ENCODE measurements at regions not wholly inside any gene's neighbourhood (a gene's known extent, or its start where the extent isn't known, plus 50 kb on each side); places are given as distances from the start of the nearest gene placed in this dataset.

DNA sequence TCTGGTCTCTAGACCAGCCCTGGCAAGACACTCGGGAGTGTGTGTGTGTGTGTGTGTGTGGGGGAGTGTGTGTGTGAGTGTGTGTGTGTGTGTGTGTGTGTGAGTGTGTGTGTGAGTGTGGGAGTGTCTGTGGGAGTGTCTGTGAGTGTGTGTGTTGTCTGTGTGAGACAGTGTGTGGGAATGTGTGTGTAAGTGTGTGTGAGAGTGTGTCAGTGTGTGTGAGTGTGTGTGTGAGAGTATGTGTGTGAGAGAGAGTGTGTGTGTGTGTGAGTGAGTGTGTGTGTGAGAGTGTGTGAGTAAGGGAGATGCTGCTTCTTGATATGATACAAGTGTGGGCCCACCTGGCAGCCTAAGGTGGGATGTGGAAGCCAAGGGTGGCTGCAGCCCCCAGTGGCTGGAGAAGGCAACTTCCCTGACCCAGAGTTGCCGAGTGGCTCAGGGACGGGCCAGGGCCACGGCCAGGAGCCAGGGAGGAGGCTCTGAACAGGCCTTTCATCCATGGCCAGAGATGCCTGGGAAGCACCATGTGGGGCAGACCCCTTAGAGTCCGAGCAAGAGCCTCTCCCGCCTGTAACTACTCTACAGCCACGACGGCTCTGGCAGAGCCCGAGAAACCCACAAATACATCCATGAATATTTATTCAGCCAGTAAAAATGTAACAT, 159.3 kb upstream of the MYCN start:
- Histone ChIP-seq H3K4me2 (ENCODE audit: low read length) (no peak overlapping the region), H3K9me3 (ENCODE audit: insufficient read depth, low read depth, low read length) (no peaks in the 10 kb centered on the region), H3K23ac (ENCODE audit: low read length) (no peak overlapping the region), H4K91ac (ENCODE audit: low read depth, low read length) (no peak overlapping the region), H2BK120ac (ENCODE audit: insufficient read depth, low read length, poor library complexity) (no peak overlapping the region), H3K27me3 (ENCODE audit: insufficient read depth, low read length) (no peaks in the 10 kb centered on the region), H3K9ac (ENCODE audit: low read length) (no peak overlapping the region), H3K4me1 (ENCODE audit: control insufficient read depth in 1 of 2, insufficient read depth in 2 of 2, low read length in 2 of 2) (no peaks in the 10 kb centered on the region), H4K8ac (ENCODE audit: low read depth, low read length) (no peak overlapping the region), H2BK5ac (ENCODE audit: low read depth, low read length, poor library complexity) (no peak overlapping the region), H3K14ac (ENCODE audit: low read length) (no peak overlapping the region), H3K79me2 (ENCODE audit: control insufficient read depth, insufficient read depth, low read length, poor library complexity) (no peaks in the 10 kb centered on the region), H3K4me3 (ENCODE audit: low read depth, low read length) (no peak overlapping the region), H3K36me3 (ENCODE audit: control insufficient read depth in 1 of 2, insufficient read depth in 2 of 2, low read length in 2 of 2) (no peaks in the 10 kb centered on the region), H2AFZ (ENCODE audit: insufficient read depth, low read length, poor library complexity) (no peak overlapping the region), H3K4ac (ENCODE audit: low read depth, low read length) (no peak overlapping the region), H4K12ac (ENCODE audit: low read depth, low read length) (no peak overlapping the region), H3K79me1 (ENCODE audit: low read length) (no peaks in the 10 kb centered on the region), H3K27ac (ENCODE audit: low read depth, low read length) (no peak overlapping the region), H3K18ac (ENCODE audit: low read length) (no peak overlapping the region), H2BK12ac (ENCODE audit: low read length) (no peak overlapping the region), H2AK5ac (ENCODE audit: low read length) (no peak overlapping the region)
- no CpG with 5 or more reads among the region's 9 CpGs for WGBS (ENCODE audit: extremely low coverage, insufficient coverage, insufficient read length)
- DNase-seq: no peak

- H3K9me3 ChIP-seq (ENCODE audit: insufficient read depth, low read depth, low read length): no peaks in the 10 kb centered on the region
- no peak overlapping the region for H3K4ac ChIP-seq (ENCODE audit: low read depth, low read length)
- no peak for DNase-seq
- no peak overlapping the region for H3K14ac ChIP-seq (ENCODE audit: low read length)
- no peaks in the 10 kb centered on the region for H3K79me1 ChIP-seq (ENCODE audit: low read length)
- H2AK5ac ChIP-seq (ENCODE audit: low read length): no peak overlapping the region
- no peaks in the 10 kb centered on the region for H3K4me1 ChIP-seq (ENCODE audit: control insufficient read depth in 1 of 2, insufficient read depth in 2 of 2, low read length in 2 of 2)
- H3K27ac ChIP-seq (ENCODE audit: low read depth, low read length): no peak overlapping the region
- H3K18ac ChIP-seq (ENCODE audit: low read length): no peak overlapping the region
- no peaks in the 10 kb centered on the region for H3K36me3 ChIP-seq (ENCODE audit: control insufficient read depth in 1 of 2, insufficient read depth in 2 of 2, low read length in 2 of 2)
- no peak overlapping the region for H2BK5ac ChIP-seq (ENCODE audit: low read depth, low read length, poor library complexity)
- no peak overlapping the region for H3K23ac ChIP-seq (ENCODE audit: low read length)
- no peak overlapping the region for H3K9ac ChIP-seq (ENCODE audit: low read length)
- H4K91ac ChIP-seq (ENCODE audit: low read depth, low read length): no peak overlapping the region
- H3K4me3 ChIP-seq (ENCODE audit: low read depth, low read length): no peak overlapping the region
- WGBS (ENCODE audit: extremely low coverage, insufficient coverage, insufficient read length): no CpG with 5 or more reads among the region's 16 CpGs
- H2BK12ac ChIP-seq (ENCODE audit: low read length): no peak overlapping the region
- no peak overlapping the region for H4K8ac ChIP-seq (ENCODE audit: low read depth, low read length)
- no peak overlapping the region for H4K12ac ChIP-seq (ENCODE audit: low read depth, low read length)
- no peaks in the 10 kb centered on the region for H3K79me2 ChIP-seq (ENCODE audit: control insufficient read depth, insufficient read depth, low read length, poor library complexity)
- H2AFZ ChIP-seq (ENCODE audit: insufficient read depth, low read length, poor library complexity): no peak overlapping the region
- no peak overlapping the region for H3K4me2 ChIP-seq (ENCODE audit: low read length)
- no peak overlapping the region for H2BK120ac ChIP-seq (ENCODE audit: insufficient read depth, low read length, poor library complexity)
- no peaks in the 10 kb centered on the region for H3K27me3 ChIP-seq (ENCODE audit: insufficient read depth, low read length)
Measured at GRCh38 chr2:15782009-15782751, 158.2 kb upstream of the MYCN start.

GRCh38 chr2:15782769-15783294, 157.5 kb upstream of the MYCN start:
- H2BK12ac ChIP-seq (ENCODE audit: low read length): no peak overlapping the region
- H3K23ac ChIP-seq (ENCODE audit: low read length): no peak overlapping the region
- no peak overlapping the region for H3K4ac ChIP-seq (ENCODE audit: low read depth, low read length)
- H4K12ac ChIP-seq (ENCODE audit: low read depth, low read length): no peak overlapping the region
- no peaks in the 10 kb centered on the region for H3K27me3 ChIP-seq (ENCODE audit: insufficient read depth, low read length)
- H3K18ac ChIP-seq (ENCODE audit: low read length): no peak overlapping the region
- no peak overlapping the region for H4K91ac ChIP-seq (ENCODE audit: low read depth, low read length)
- H2BK5ac ChIP-seq (ENCODE audit: low read depth, low read length, poor library complexity): no peak overlapping the region
- no peak overlapping the region for H2AFZ ChIP-seq (ENCODE audit: insufficient read depth, low read length, poor library complexity)
- no peak overlapping the region for H3K14ac ChIP-seq (ENCODE audit: low read length)
- no peak overlapping the region for H3K27ac ChIP-seq (ENCODE audit: low read depth, low read length)
- H2AK5ac ChIP-seq (ENCODE audit: low read length): no peak overlapping the region
- WGBS (ENCODE audit: extremely low coverage, insufficient coverage, insufficient read length): no CpG with 5 or more reads among the region's 7 CpGs
- no peak for DNase-seq
- no peaks in the 10 kb centered on the region for H3K4me1 ChIP-seq (ENCODE audit: control insufficient read depth in 1 of 2, insufficient read depth in 2 of 2, low read length in 2 of 2)
- H3K9ac ChIP-seq (ENCODE audit: low read length): no peak overlapping the region
- no peak overlapping the region for H3K4me3 ChIP-seq (ENCODE audit: low read depth, low read length)
- H2BK120ac ChIP-seq (ENCODE audit: insufficient read depth, low read length, poor library complexity): no peak overlapping the region
- no peaks in the 10 kb centered on the region for H3K9me3 ChIP-seq (ENCODE audit: insufficient read depth, low read depth, low read length)
- no peaks in the 10 kb centered on the region for H3K79me1 ChIP-seq (ENCODE audit: low read length)
- H3K4me2 ChIP-seq (ENCODE audit: low read length): no peak overlapping the region
- H4K8ac ChIP-seq (ENCODE audit: low read depth, low read length): no peak overlapping the region
- no peaks in the 10 kb centered on the region for H3K36me3 ChIP-seq (ENCODE audit: control insufficient read depth in 1 of 2, insufficient read depth in 2 of 2, low read length in 2 of 2)
- H3K79me2 ChIP-seq (ENCODE audit: control insufficient read depth, insufficient read depth, low read length, poor library complexity): no peaks in the 10 kb centered on the region

DNA sequence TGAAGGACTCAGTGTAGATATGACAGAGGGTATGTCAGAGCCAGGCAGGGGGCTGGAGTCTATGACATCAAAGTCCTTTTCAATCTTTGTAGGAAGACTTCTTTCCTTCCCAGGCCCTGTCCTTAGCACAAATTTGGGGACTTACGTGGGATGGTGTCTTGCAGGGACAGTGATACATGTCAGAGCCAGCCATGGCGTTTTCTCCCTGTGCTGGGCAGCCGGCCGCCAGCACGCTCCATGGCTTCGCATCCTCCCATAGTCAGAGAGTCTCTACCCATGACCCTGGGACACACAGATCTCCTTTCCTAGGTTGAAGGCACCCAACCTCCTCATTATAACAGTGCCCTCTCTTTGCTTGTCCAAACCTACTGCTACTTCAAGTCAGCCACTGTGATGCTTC, 156.9 kb upstream of the MYCN start:
- Histone ChIP-seq H3K79me1 (ENCODE audit: low read length) (no peaks in the 10 kb centered on the region), H3K27me3 (ENCODE audit: insufficient read depth, low read length) (no peaks in the 10 kb centered on the region), H4K8ac (ENCODE audit: low read depth, low read length) (no peak overlapping the region), H3K4me3 (ENCODE audit: low read depth, low read length) (no peak overlapping the region), H3K9ac (ENCODE audit: low read length) (no peak overlapping the region), H2AFZ (ENCODE audit: insufficient read depth, low read length, poor library complexity) (no peak overlapping the region), H3K79me2 (ENCODE audit: control insufficient read depth, insufficient read depth, low read length, poor library complexity) (no peaks in the 10 kb centered on the region), H3K27ac (ENCODE audit: low read depth, low read length) (no peak overlapping the region), H2AK5ac (ENCODE audit: low read length) (no peak overlapping the region), H3K4me1 (ENCODE audit: control insufficient read depth in 1 of 2, insufficient read depth in 2 of 2, low read length in 2 of 2) (no peaks in the 10 kb centered on the region), H3K18ac (ENCODE audit: low read length) (no peak overlapping the region), H2BK5ac (ENCODE audit: low read depth, low read length, poor library complexity) (no peak overlapping the region), H3K4me2 (ENCODE audit: low read length) (no peak overlapping the region), H3K23ac (ENCODE audit: low read length) (no peak overlapping the region), H3K36me3 (ENCODE audit: control insufficient read depth in 1 of 2, insufficient read depth in 2 of 2, low read length in 2 of 2) (no peaks in the 10 kb centered on the region), H4K12ac (ENCODE audit: low read depth, low read length) (no peak overlapping the region), H3K14ac (ENCODE audit: low read length) (no peak overlapping the region), H3K4ac (ENCODE audit: low read depth, low read length) (no peak overlapping the region), H2BK12ac (ENCODE audit: low read length) (no peak overlapping the region), H2BK120ac (ENCODE audit: insufficient read depth, low read length, poor library complexity) (no peak overlapping the region), H4K91ac (ENCODE audit: low read depth, low read length) (no peak overlapping the region), H3K9me3 (ENCODE audit: insufficient read depth, low read depth, low read length) (no peaks in the 10 kb centered on the region)
- WGBS (ENCODE audit: extremely low coverage, insufficient coverage, insufficient read length): no CpG with 5 or more reads among the region's 6 CpGs
- no peak for DNase-seq

Data from trophoblast cell (in vitro differentiated cells and primary cell).